ENCODE measurements at regions not wholly inside any gene's neighbourhood (a gene's known extent, or its start where the extent isn't known, plus 50 kb on each side); places are given as distances from the start of the nearest gene placed in this dataset.

DNA sequence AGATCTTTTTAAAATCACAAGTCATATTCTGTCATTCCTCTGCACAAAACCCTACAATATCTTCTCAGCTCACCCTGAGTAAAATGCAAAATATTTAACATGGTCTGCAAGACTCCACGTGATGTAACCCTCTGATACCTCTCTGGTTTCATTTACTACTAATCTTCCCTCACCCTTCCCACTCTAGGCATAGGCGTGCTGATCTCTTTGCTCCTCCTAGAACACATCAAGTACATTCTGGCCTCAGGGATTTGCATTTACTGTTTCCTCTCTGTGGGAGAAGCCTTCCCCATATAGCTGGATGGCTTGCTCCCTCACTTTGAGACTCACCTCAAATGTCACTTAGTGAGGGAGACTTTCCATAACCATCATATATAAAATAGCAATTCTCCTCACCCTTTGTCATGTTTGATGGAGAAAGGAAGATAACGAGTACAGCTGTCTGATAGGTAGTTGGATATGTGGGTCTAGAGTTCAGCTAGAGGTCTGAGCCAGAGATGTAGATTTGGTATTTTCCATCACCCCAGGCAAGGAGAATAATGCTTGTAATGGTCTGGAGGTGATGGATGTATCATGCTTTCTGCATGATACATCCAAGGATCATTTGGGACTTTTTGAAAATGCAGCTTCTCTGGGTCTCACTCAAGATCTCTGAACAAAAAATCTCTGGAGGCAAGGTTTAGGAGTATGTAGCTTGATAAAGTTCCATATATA is 123.9 kb upstream of the VAMP7 start:
- BruUV-seq (replicated peaks): no TSS peak

More for the DNA sequence above, 123.9 kb upstream of the VAMP7 start:
- TF ChIP-seq FOS (IDR thresholded peaks at IDR 0.05; ENCODE audit: low read depth, low read length) (no peak), CEBPB (IDR thresholded peaks at IDR 0.05; ENCODE audit: low read depth, low read length) (no peak), SMC3 (IDR thresholded peaks at IDR 0.05; ENCODE audit: low read depth, low read length) (no peak), CHD1 (IDR thresholded peaks at IDR 0.05; ENCODE audit: low read depth, low read length) (no peak), BHLHE40 (IDR thresholded peaks at IDR 0.05; ENCODE audit: low read depth, low read length) (no peak), RCOR1 (IDR thresholded peaks at IDR 0.05; ENCODE audit: insufficient replicate concordance, low read length) (no peak)
- TF ChIP-seq, protein P1, sequence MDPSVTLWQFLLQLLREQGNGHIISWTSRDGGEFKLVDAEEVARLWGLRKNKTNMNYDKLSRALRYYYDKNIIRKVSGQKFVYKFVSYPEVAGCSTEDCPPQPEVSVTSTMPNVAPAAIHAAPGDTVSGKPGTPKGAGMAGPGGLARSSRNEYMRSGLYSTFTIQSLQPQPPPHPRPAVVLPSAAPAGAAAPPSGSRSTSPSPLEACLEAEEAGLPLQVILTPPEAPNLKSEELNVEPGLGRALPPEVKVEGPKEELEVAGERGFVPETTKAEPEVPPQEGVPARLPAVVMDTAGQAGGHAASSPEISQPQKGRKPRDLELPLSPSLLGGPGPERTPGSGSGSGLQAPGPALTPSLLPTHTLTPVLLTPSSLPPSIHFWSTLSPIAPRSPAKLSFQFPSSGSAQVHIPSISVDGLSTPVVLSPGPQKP (IDR thresholded peaks at IDR 0.05; ENCODE audit: borderline replicate concordance, low read depth, low read length): no peak
- TF ChIP-seq, protein P2, sequence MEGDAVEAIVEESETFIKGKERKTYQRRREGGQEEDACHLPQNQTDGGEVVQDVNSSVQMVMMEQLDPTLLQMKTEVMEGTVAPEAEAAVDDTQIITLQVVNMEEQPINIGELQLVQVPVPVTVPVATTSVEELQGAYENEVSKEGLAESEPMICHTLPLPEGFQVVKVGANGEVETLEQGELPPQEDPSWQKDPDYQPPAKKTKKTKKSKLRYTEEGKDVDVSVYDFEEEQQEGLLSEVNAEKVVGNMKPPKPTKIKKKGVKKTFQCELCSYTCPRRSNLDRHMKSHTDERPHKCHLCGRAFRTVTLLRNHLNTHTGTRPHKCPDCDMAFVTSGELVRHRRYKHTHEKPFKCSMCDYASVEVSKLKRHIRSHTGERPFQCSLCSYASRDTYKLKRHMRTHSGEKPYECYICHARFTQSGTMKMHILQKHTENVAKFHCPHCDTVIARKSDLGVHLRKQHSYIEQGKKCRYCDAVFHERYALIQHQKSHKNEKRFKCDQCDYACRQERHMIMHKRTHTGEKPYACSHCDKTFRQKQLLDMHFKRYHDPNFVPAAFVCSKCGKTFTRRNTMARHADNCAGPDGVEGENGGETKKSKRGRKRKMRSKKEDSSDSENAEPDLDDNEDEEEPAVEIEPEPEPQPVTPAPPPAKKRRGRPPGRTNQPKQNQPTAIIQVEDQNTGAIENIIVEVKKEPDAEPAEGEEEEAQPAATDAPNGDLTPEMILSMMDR (conservative IDR thresholded peaks at IDR 0.05; ENCODE audit: low read depth, low read length): no peak
- H3K4me2 ChIP-seq (ENCODE audit: low read depth, low read length): no peak overlapping the region
- no peak overlapping the region for H2AFZ ChIP-seq (replicated peaks; ENCODE audit: low read length, poor library complexity)
- WGBS, 2 experiments (ENCODE audit: extremely low coverage in 2 of 2, insufficient read length in 1 of 2): no CpG with 5 or more reads among the region's 3 CpGs
- H4K8ac ChIP-seq (ENCODE audit: low read depth in 2 of 2, low read length in 2 of 2): no peak overlapping the region
- no peak overlapping the region for H2BK120ac ChIP-seq (ENCODE audit: low read depth, low read length)
- dilution Hi-C loops (cut with HindIII; ENCODE audit: low sequenced_read_pairs, unreplicated experiment) (no loop called here), intact Hi-C loops (cut with micrococcal nuclease) (no loop called here), in situ Hi-C loops (cut with MboI; ENCODE audit: low sequenced_read_pairs) (no loop called here)
- no peaks in the 10 kb centered on the region for H3K4me1 ChIP-seq (ENCODE audit: control insufficient read depth, insufficient read depth, low read length)
- DNase-seq (no peak), ATAC-seq (ENCODE audit: low read depth) (no peak)
- H4K5ac ChIP-seq (ENCODE audit: low read depth, low read length): no peak overlapping the region
- H3K27ac ChIP-seq (ENCODE audit: insufficient read depth, low read length): no peak overlapping the region
- H3K36me3 ChIP-seq (ENCODE audit: control insufficient read depth, insufficient read depth, low read length): no peaks in the 10 kb centered on the region
- no peak overlapping the region for H3K18ac ChIP-seq (ENCODE audit: low read depth, low read length)
- no peaks in the 10 kb centered on the region for H3K27me3 ChIP-seq (ENCODE audit: control insufficient read depth, insufficient read depth, low read length)
- H3K9me1 ChIP-seq (ENCODE audit: insufficient read depth, low read length): no peaks in the 10 kb centered on the region
- H3K79me1 ChIP-seq (ENCODE audit: low read depth in 1 of 2, low read length in 2 of 2): no peaks in the 10 kb centered on the region
- no peak overlapping the region for H3K4me3 ChIP-seq (ENCODE audit: insufficient read depth, low read depth, low read length)
- no peak overlapping the region for H2AK9ac ChIP-seq (replicated peaks; ENCODE audit: low read depth, low read length, poor library complexity)
- no peaks in the 10 kb centered on the region for H4K20me1 ChIP-seq (ENCODE audit: insufficient read depth, low read length)
- no peak overlapping the region for H3K4ac ChIP-seq (ENCODE audit: low read depth, low read length)
- H2BK5ac ChIP-seq (ENCODE audit: low read depth, low read length, poor library complexity, severe bottlenecking): no peak overlapping the region
- no peak overlapping the region for H2AK5ac ChIP-seq (ENCODE audit: low read depth, low read length)
- no peaks in the 10 kb centered on the region for H3K9me3 ChIP-seq (ENCODE audit: control insufficient read depth, insufficient read depth, low read length)
- no peak overlapping the region for H4K91ac ChIP-seq (ENCODE audit: insufficient read depth, low read depth, low read length)
- H3K9ac ChIP-seq (ENCODE audit: low read depth, low read length): no peak overlapping the region
- CTCF ChIA-PET: no interaction called here
- no peak overlapping the region for H3K56ac ChIP-seq (ENCODE audit: extremely low read depth, insufficient read depth, low read length)
- H3K23ac ChIP-seq (ENCODE audit: low read depth, low read length): no peak overlapping the region
- POLR2A ChIA-PET (ENCODE audit: unreplicated experiment): no interaction called here
- H2BK20ac ChIP-seq (ENCODE audit: low read depth, low read length): no peak overlapping the region
- no peak overlapping the region for H3K14ac ChIP-seq (replicated peaks; ENCODE audit: low read depth, low read length)
- no peak overlapping the region for H2BK15ac ChIP-seq (ENCODE audit: low read depth, low read length)
